ENCODE measurements at regions not wholly inside any gene's neighbourhood (a gene's known extent, or its start where the extent isn't known, plus 50 kb on each side); places are given as distances from the start of the nearest gene placed in this dataset.

DNA sequence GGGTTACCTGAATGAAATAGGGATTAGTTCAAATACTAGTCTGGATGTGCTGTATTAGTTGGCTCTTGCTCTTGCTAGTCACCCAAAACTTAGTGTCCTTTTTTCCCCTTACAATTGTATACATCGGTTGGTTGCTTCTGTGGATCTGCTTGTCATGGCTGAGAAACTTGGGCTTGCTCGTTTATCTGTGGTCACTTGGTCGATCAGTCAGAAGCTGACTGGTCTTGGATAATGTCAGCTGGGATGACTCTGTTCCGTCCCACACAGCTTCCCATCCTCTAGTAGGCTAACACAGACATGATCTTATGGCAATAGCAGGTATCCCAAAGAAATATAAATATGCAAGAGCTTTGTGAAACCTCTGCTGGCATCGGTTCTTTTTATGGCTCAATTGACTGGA, 807.4 kb downstream of the MAT2B start:
- no peak for DNase-seq

DNA sequence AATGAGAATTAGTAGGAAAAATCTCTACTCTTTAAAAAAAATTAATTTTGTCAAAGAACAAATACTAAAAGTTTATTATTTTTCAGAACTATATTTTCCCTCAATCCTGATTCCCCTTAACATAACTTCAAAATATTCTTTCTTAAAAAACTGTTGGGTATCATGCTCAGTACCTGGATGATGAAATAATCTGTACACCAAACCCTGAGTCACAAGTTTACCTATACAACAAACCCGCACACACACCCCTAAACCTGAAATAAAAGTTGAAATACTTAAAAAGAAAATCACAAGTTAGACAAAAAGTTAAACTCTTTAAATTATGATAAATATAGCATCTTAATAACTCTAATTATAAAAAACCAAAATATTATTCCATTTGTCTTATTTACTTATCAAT, 812.3 kb downstream of the MAT2B start:
- no peak for DNase-seq

DNA sequence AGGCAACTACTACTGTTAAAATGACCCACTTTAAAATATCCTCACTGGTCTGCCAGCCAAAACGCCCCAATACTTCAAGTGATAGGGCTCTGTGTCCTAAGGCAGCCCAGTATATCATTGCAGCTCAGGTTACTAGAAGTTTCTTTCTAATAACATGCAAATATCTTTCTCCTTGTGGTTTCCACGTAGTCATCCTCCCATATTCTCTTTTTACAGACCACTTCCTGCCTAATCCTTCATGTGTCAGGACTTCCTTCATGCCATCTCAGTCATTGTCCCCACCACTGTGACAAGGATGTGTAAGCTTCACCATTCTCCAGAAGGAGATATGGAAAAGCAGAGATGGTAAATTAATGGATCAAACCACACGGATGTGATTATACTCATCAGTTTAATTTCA, 813.7 kb downstream of the MAT2B start:
- DNase-seq, result no peak

DNA sequence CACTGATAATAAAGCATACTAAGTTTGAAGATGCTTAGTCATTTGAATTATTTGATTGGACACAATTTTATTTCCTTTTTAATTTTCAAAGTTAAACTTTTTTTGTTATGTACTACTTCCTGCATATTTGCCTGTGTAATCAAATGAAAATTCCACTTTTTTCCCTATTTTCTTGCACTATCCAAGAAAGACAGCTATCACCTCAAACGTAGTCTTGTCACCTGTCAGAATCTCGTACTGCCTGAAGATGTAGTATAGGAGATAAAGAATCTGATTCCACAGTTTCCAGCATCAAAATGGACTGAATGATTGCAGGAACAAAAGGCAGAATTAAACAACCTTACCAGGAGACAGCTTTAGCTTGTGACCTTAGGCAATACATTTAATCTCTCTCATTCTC, 818.8 kb downstream of the MAT2B start:
- DNase-seq, result no peak

DNA sequence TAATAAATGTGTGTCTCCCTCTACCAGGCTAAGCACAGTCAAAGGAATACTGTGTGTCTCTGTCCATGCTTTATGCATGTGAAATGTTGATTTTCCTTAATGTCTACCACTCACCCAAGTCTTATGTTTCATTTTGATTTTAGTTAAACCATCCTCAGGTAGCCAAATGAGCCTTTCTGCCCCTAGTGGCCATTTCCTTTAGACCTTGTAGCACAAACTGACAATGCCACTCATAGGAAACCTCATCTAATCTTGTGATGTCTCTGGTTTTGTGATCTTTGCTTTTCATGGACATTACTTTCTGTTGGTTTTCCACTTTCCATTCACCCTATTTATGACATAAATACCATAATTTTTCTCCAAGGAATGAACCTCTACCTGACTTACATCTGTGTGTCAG, 820.8 kb downstream of the MAT2B start:
- peak; percentile 19 for DNase-seq

DNA sequence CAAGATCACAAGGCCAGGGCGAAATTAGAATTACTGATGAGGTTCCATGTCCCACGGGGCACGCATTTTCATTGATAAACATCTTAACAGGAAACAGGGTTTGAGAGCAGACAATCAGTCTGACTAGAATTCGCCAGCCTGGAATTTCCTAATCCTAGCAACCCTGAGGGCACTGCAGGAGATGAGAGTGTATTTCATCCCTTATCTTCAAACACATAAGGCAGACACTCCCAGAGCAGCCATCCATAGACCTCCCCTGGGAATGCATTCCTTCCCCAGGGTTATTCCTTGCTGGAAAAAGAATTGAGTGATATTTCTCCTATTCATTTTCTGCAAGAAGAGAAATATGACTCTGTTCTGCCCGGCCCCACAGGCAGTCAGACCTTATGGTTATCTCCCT, 821.7 kb downstream of the MAT2B start:
- peak; percentile 29 for DNase-seq

DNA sequence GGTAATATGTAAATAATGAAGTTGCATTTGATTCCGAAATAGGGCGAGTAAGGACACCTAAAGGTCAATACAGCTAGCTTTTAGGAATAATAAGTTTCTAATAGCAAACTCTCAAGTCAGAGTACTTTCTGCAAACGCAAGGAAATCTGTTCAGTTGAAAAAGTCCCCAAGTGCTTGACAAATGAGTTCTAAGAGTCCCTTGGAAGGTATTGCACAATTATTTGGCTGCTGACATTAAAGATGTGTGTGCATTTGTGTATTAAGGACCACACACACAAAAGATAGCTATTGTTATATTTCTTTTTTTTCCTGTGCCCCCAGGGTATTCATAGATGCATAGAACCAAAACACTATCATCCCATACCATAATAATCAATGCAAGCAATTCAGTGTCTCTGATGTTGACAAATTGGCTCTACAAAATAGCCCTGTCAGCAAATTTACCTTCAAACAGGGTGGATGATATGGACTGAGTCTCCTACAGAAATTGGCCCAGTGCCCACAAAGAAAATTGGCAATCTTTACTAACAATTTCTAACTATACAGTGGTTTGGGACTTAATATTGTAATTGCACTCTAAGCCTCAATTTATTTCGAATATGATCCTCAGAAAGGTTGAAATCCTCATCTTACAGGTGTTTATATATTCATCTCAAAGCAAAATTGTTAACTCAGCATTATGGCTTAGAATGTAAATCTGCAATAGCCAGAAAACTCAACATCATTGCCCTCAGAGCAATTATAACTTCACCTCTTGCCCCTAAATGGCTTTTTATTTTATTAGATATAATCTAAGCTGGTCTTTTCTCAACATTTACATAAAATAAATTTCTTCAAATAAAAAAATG, 827.2 kb downstream of the MAT2B start:
- no peak for DNase-seq

DNA sequence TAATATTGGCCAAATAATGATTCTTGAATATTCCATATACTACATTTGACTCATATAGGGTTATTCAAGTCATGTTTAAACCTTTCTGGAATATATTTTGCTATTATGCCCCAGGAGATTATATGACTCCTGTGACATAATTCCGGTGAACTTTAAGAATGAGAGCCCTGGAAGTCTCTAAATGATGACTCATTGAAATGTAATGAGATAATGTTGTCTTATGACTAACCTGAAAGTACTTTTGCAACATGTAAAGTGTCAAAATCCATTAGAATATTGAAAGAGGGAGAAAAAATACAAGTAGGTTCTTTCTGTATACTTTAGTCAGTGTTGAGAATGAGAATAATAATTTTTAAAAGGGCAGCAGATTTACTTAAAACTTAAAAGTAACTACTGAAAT, 830.4 kb downstream of the MAT2B start:
- peak; percentile 41 for DNase-seq

DNA sequence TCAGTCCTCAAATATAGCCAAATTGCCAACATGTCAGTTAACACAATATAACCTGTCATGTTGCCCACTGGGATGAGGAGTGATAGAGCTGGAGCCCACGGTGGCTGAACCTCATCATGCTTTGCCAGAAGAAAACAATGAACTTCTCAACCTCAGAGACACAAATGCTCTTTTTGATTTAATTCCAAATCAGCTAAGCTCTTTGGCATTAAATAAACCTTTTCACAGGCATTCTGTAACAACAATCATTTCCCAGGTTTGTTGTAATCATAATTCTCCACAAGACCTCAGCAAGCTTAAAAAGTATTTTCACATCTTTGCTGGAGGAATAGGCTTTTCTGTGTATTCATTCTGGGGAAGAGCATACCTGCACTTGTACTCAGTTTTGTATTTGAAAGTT, 830.9 kb downstream of the MAT2B start:
- DNase-seq, result no peak

DNA sequence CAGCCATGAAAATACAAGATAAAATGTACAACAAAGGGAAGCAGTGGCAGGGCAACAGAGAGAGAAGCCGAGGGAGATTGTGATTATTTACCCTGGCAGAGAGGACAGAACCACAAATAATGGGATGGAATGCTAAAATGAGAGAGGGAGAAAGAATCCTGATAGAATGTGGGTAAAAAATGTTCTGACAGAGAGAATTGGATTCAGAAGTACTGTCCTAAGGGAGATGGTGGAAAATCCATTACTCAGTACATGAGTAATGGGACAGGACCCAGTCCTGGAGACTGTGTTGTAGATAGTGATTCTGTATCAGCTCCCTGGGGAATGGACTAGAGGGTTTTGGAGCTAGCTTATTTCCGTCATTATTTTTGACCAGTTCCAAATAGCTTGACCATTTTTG, 831.5 kb downstream of the MAT2B start:
- DNase-seq, result no peak

DNA sequence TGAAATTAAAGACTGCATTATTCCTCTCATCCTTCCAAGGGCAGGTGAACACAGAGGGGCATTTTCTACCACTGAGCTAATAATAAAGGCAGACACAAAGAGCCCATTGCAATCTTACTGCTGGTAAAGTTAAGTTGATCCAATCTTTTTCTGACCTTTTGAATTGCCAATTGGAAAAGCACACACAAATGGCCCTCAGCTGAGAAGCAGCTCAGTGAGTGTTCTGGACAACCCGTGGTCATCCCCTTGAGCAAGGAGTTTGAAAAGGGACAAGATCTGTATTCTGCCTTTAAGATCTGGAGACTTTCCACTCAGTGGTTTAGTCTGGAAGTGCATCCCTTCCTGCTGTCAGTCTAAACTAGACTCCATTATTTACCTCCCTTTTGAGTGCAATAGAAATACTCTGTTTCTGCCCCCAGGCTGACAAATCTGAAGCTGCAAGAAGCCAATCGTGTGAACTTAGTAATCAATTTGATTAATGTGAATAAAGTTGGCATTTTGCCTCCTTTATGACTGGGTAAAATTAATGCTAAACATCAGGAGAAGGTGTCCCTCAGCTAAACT, 835.7 kb downstream of the MAT2B start:
- peak; percentile 20 for DNase-seq

DNA sequence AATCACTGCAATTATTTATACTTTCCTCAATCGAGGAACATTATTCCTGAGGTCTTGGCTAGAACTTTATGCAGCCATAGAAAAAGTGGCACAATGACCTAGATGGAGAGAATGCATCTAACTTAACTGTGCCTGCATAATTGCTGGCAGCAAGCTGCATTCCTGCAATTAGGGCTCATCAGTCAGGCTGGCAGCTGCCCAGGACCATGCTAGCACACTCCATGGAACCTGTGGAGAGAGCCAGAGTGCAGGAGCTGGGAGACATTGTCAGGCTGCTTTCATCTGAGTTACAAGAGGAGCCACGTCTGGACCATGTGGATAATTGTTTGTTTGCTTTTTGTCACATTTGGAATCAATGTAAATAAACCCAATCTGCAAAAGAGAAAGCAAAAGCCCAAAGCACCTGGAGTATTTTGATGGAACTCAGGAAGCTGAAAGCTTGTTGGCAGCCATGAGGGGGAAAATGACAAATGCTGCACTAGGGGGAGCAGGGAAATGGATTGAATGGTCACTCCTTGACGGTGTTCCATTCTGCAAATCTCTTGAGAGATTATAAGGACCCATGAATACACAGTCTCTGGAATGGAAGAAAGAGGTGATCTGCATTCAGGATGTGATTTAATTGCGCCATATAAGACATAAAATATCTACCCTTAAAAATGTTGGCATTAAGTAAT, 839.9 kb downstream of the MAT2B start:
- DNase-seq, result no peak

DNA sequence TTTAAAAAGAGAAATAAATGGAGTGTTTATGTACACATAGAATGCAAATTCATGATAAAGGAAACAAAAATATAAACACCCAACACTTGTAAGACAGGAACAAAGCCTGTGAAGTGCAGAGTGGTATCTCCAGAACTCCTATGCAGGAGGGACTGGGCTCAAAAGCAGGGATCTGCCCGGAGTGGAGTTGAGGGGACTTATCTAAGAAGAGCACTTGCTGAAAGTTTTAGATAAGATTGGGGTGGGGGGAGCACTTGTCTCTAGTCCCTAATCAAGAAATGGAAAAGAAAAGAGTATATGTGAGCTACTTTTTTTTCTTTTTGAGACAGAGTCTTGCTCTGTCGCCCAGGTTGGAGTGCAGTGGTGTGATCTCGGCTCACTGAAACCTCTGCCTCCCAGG, 840.4 kb downstream of the MAT2B start:
- DNase-seq, result peak; percentile 82

DNA sequence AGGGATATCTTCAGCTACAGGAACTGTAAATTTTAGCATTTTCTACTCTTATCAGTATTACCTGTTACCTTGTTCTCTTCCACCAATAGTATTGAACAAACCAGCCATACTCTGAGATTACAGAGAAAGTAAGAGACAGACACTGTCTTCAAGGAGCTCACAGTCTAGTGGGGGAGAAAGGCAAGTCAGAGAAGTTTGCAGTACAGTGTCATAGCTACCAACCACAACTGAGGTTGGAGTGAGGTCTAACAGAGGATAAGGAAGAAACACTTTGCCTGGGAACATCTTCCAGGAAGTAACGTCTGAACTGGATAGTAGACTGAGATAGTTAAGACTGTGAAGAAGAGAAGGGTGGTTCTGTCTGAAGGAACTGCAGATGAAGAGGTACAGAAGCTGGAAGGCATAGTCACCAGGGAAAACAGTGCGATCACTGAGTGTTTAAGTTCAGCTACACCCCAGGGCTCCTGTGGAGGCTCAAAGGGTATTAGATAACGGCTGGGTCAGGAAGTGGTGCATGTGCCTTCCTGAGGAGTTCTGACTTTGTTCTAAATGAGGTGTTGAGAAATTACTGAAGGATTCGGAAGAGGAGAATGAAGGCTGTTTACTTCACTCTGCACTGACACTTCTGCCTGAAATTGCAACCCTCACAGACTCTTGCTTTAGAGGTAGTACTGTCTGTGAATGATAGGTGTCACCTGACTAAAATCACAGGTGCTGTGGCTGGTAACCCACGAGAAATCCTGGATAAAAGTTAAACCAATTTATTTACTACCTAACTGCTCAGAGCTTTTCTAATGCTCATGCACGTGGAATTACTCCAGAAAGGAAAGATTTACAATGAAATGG, 841.6 kb downstream of the MAT2B start:
- peak; percentile 75 for DNase-seq

DNA sequence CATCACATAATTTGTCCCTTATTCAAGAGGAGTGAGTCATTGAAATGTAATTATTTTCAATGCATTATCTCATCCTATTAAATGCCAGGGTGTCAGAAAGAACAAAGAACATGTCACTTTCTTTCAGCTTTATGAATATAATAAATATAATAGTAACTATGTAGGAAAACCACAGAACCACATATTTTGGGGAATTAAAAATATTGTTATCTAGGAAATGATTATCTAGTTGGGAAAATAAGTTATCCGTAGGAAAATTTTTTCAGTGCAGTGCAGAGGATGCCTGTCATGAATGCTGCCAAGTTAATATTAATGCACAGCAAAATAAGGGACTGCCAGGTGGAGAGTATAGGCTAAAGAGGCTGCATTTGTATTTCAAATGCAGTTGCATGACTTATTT, 844.8 kb downstream of the MAT2B start:
- no peak for DNase-seq

DNA sequence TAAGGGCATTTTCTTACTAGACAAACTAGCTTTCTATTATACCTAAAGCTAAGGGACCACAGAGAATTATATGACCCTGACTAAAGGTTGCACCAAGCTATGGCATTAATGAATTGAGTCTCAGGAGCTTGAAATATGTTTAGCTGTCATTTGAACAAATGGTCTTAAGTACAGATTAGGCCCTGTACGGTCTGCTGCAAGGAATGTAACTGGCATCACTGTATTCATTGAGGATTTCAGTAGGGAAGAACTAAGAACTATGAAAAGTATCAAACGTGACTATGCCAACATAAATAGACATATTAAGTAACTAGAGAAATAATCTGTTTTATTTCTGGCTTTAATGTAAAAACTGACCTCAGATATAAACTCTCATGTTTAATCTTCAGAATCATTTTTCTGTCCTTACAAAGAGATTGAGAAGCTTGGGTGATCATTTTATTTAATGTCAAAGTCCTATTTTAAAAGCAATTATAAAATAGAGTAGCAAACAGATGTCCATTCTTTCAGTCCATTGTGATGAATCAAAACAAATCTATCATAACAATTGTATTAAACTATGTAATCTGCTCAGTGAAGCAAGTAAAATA, 845.9 kb downstream of the MAT2B start:
- DNase-seq, result no peak

DNA sequence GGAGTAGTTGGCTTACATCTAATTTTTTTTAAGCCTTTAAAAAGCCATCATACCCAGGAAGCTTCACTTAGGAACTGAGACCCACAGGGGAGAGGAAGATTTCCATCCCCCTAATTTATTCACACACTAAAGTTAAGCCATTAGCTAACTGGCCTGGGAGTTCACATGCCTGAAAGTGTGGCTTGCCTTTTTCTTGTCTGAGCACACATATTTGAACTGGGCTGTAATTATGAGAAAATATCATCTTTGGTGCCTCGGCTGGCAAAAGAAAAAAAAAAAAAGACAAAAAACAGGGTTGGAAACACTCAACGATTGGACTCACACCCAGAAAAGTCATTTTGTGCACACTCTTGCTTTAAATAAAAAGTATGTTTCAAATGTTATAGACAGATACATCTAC, 847.3 kb downstream of the MAT2B start:
- no peak for DNase-seq

DNA sequence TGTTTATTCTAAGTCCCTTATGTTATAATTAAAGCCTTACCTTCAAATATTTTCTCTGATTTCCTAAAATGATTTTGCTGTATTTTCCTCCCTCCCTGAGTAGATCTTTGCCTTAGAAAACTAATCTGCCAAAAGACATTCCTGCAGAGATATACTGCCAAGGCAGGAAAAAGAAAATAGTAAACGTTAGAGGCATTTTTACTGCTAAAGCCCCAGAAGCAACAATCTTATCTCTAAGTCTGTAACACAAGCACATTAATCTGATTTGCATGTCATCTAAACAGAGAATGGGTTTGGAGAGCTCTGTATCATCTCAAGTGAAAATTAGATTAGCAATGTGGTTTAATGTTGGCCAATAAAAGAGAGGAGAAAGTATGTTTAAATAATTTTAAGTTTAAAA, 847.7 kb downstream of the MAT2B start:
- DNase-seq, result peak; percentile 42

DNA sequence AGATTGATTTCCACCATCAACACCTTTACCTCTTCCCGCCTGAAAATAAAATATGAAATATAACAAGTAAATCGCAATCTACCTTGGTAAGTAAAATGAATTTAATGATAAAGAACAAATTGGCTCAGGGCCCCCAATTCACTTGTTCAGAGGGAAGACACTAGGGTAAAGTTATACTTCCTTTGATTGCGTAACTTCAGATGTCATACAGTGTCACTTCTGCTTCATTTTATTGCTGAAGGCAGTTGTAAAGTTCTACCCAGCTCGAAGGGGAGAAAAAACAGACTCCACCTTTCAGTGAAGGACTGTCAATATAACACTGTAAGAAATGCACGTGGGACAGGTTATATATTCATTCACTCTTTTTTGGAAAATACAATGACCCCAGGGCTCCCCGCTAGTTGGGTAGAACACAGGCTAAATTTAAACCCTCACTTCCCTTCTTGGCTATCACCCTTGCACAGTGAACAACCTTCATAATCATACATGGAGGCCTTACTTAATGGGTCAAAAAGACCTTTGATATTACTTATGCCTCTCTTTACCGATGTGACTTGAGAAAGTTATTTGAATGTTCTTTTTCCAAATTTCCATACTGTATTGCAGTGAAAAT, 848.8 kb downstream of the MAT2B start:
- DNase-seq, result peak; percentile 79

DNA sequence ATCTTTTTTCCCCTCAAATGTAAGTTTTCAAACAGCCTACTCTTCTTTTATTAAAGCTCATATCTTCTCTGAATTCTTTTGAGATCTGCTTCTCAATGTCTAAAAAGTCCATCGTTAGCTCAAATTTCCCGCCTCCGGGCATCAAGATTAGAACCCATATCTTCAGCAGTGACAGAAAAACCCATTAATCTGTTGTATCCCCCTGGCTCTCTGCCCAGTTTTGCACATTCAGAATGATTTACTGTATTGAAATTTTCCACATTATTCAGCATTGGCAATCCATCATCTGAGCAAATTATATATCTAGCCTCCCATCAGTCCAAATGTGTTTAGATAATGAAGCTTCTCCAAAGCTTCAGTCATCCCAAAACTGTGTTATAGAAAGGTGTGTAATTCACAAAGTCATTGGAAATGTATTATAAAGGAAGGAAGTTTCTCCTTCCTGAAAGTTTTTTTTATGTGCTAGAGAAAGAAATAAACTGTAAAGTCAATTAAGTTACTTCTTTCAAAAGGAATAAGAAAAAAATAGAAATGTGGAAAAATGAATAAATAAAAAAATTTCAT, 849.9 kb downstream of the MAT2B start:
- peak; percentile 54 for DNase-seq

DNA sequence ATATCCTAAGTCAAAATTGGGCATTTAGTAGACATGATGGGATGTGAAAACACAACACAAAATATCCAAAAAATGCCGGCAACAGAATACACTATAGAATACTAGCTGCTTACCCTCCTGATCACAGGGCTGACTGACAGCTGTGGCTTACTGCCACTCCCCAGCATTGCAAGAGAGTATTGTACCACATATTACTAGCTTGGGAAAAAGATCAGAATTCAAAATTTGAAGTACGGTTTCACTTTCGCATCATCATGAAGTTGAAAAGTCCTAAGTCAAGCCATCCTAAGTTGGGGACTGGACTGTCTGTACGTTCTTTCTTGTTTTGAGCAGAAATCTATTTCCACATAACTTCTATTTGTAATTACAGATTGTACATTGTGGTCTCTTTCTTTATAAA, 851.4 kb downstream of the MAT2B start:
- peak; percentile 92 for DNase-seq

DNA sequence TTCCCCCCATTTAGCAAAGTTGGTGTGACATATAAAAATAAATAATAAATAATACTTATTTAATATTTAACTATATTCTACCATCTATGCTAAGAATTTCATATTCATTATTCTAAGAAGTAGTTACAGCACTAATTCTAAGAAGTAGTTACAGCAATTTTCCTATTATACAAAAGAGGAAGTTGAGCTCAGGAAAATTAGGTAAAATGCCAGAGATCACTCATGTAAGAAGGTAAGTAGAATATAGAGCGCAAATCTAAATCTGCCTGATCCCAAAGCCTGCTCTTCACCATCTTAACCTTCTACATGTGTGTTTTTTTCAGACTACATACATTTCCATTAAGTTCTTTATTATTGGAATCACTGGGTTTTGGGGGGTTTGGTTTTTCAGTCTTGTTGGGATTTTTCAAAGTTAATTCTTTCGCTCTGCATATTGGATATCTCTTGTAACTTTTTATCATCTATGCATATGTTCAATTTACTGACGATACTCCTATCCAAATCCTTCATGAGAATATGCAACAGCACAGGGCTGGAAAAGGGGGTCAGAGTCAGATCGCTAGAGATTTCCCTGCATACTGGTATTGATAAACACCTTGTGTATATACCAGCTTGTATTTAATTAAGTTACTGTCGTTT, 852.1 kb downstream of the MAT2B start:
- peak; percentile 91 for DNase-seq
